ENCODE measurements at regions not wholly inside any gene's neighbourhood (a gene's known extent, or its start where the extent isn't known, plus 50 kb on each side); places are given as distances from the start of the nearest gene placed in this dataset.

DNA sequence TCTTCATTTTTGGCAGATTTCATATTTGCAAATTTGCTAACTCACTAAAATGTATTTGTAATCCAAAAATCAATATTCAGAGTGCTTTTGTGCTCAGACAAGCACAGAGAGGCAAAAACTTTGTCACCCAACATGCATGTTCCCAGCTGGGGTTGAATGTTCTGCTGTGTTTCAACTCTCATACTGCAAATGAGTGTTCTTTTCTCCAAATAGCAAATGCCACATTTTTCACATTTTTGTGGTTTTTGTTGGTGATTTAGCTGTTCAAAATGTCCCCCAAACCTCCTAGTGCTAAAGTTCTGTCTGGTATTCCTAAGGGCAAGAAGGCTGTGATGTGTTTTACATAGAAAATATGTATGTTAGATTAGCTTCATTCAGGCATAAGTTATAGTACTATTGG is 87.3 kb upstream of the PCSK5 start:
- Histone ChIP-seq H4K20me1 (replicated peaks; ENCODE audit: control insufficient read depth, extremely low read depth, insufficient read depth, low read length) (no peaks in the 10 kb centered on the region), H3K27ac (ENCODE audit: insufficient read depth, low read depth, low read length) (no peak overlapping the region), H2AFZ (ENCODE audit: low read depth, low read length) (no peak overlapping the region), H3K79me2 (ENCODE audit: control insufficient read depth, insufficient read depth, low read length) (no peaks in the 10 kb centered on the region), H3K36me3 (ENCODE audit: control insufficient read depth in 2 of 2, extremely low read depth in 1 of 2, insufficient read depth in 2 of 2, low read length in 2 of 2) (no peaks in the 10 kb centered on the region), H3K4me2 (ENCODE audit: insufficient read depth, low read length) (no peak overlapping the region), H3K4me3 (replicated peaks in 1 of 3; ENCODE audit: insufficient read depth in 1 of 3, low read depth in 1 of 3, low read length in 3 of 3) (no peak overlapping the region), H3K4me1 (ENCODE audit: control insufficient read depth, extremely low read depth, insufficient read depth, low read length) (no peaks in the 10 kb centered on the region), H3K9me3 (replicated peaks; ENCODE audit: control insufficient read depth, insufficient read depth, low read length) (no peaks in the 10 kb centered on the region), H3K9me1 (replicated peaks; ENCODE audit: control insufficient read depth, extremely low read depth, insufficient read depth, low read length) (no peaks in the 10 kb centered on the region), H3K27me3 (ENCODE audit: control insufficient read depth in 2 of 2, insufficient read depth in 2 of 2, low read length in 2 of 2) (no peaks in the 10 kb centered on the region), H3K9ac (replicated peaks; ENCODE audit: extremely low read depth, insufficient read depth, low read length) (no peak overlapping the region)
- dilution Hi-C loops (cut with MboI; ENCODE audit: extremely low pct_ligation_motif_present, low sequenced_read_pairs) (no loop called here), intact Hi-C loops (cut with micrococcal nuclease) (no loop called here)
- DNase-seq (ENCODE audit: low read depth, low spot score): no peak
- ChIA-PET CTCF (no interaction called here), POLR2A (no interaction called here)
- no peak for FAIRE-seq
- TF ChIP-seq GATA2 (IDR thresholded peaks at IDR 0.05; ENCODE audit: insufficient read depth, insufficient read length, low read depth, low read length): no peak
- no TSS peak for BruUV-seq (replicated peaks)

- H4K20me1 ChIP-seq (replicated peaks; ENCODE audit: control insufficient read depth, extremely low read depth, insufficient read depth, low read length): no peaks in the 10 kb centered on the region
- H3K36me3 ChIP-seq (ENCODE audit: control insufficient read depth in 2 of 2, extremely low read depth in 1 of 2, insufficient read depth in 2 of 2, low read length in 2 of 2): no peaks in the 10 kb centered on the region
- no TSS peak for BruUV-seq (replicated peaks)
- POLR2A ChIA-PET: no interaction called here
- CTCF ChIA-PET: no interaction called here
- H3K4me2 ChIP-seq (ENCODE audit: insufficient read depth, low read length): no peak overlapping the region
- no peaks in the 10 kb centered on the region for H3K4me1 ChIP-seq (ENCODE audit: control insufficient read depth, extremely low read depth, insufficient read depth, low read length)
- no peak overlapping the region for H3K27ac ChIP-seq (ENCODE audit: insufficient read depth, low read depth, low read length)
- H3K79me2 ChIP-seq (ENCODE audit: control insufficient read depth, insufficient read depth, low read length): no peaks in the 10 kb centered on the region
- no peak overlapping the region for H3K4me3 ChIP-seq (replicated peaks in 1 of 3; ENCODE audit: insufficient read depth in 1 of 3, low read depth in 1 of 3, low read length in 3 of 3)
- no peak overlapping the region for H3K9ac ChIP-seq (replicated peaks; ENCODE audit: extremely low read depth, insufficient read depth, low read length)
- no peak for DNase-seq (ENCODE audit: low read depth, low spot score)
- H3K27me3 ChIP-seq (ENCODE audit: control insufficient read depth in 2 of 2, insufficient read depth in 2 of 2, low read length in 2 of 2): no peaks in the 10 kb centered on the region
- TF ChIP-seq, protein P1, sequence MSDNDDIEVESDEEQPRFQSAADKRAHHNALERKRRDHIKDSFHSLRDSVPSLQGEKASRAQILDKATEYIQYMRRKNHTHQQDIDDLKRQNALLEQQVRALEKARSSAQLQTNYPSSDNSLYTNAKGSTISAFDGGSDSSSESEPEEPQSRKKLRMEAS (IDR thresholded peaks at IDR 0.05; ENCODE audit: insufficient read depth, insufficient read length): no peak
- TF ChIP-seq POLR2AphosphoS5 (IDR thresholded peaks at IDR 0.05; ENCODE audit: insufficient read depth, low read depth, low read length) (no peak), JUN (IDR thresholded peaks at IDR 0.05; ENCODE audit: borderline replicate concordance, insufficient read depth, insufficient read length, low read depth) (no peak), FOS (IDR thresholded peaks at IDR 0.05; ENCODE audit: borderline replicate concordance, insufficient read depth, low read length) (no peak), MYC (IDR thresholded peaks at IDR 0.05; ENCODE audit: low read depth, low read length) (no peak), GATA2 (IDR thresholded peaks at IDR 0.05; ENCODE audit: insufficient read depth, insufficient read length, low read depth, low read length) (no peak), EZH2 (IDR thresholded peaks at IDR 0.05; ENCODE audit: borderline replicate concordance, low read depth, low read length, severe bottlenecking) (no peak), POLR2A (IDR thresholded peaks at IDR 0.05; ENCODE audit: low read depth, low read length) (no peak)
- intact Hi-C loops (cut with micrococcal nuclease) (no loop called here), dilution Hi-C loops (cut with MboI; ENCODE audit: extremely low pct_ligation_motif_present, low sequenced_read_pairs) (no loop called here)
- no peak for FAIRE-seq
- no peak overlapping the region for H2AFZ ChIP-seq (ENCODE audit: low read depth, low read length)
- H3K9me1 ChIP-seq (replicated peaks; ENCODE audit: control insufficient read depth, extremely low read depth, insufficient read depth, low read length): no peaks in the 10 kb centered on the region
- no peaks in the 10 kb centered on the region for H3K9me3 ChIP-seq (replicated peaks; ENCODE audit: control insufficient read depth, insufficient read depth, low read length)
These were observed 80.4 kb upstream of the PCSK5 start for GRCh38 chr9:75810063-75810462.
